ENCODE measurements at regions not wholly inside any gene's neighbourhood (a gene's known extent, or its start where the extent isn't known, plus 50 kb on each side); places are given as distances from the start of the nearest gene placed in this dataset.

DNA sequence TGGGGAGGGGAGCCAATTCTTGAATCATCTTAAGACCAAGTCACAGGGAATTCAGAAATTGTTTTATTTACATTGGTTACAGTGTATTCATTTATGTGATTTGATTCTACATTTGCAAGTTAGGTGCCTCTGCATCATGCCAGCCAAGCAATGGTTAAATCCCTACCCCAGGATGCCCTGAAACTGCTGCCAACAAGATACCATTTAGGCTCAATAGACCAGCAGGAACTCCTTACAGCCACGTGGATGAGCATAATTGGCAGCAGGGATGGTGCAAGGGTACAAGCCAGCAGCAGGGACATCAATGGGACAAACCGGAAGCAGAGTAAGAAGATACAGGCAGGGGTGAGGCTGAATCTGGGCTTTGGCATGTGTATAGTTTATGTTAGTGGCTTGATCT is 72.4 kb upstream of the NBEA start:
- Histone ChIP-seq H3K27ac (ENCODE audit: low read length) (no peak overlapping the region), H3K4me1 (ENCODE audit: insufficient read depth, low read length) (peaks cover 26% of the 10 kb centered on the region), H3K36me3 (ENCODE audit: insufficient read depth, low read depth, low read length) (no peaks in the 10 kb centered on the region), H3K27me3 (ENCODE audit: insufficient read depth, low read length) (no peaks in the 10 kb centered on the region), H3K9ac (ENCODE audit: low read depth, low read length) (no peak overlapping the region), H3K9me3 (ENCODE audit: insufficient read depth, low read depth, low read length) (no peaks in the 10 kb centered on the region), H3K4me3 (ENCODE audit: low read length) (no peak overlapping the region)

DNA sequence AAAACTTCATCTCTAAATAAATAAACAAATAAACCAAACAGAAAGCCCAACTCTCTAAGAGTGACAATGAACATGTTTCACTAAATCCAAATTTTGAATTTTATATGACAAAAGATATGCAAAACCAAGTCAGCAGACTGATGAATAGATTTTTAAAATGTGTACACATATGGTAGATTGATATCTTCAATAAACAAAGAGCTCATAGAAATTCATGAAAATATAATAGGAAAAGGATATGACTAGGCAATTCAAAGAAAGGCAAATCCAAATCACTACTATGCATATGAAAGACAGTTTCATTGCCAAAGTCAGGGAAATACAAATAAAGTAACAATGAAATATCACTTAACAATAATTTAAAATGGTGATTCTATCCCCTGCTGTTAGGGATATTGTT is 63.7 kb upstream of the NBEA start:
- H3K27ac ChIP-seq (ENCODE audit: low read length) = no peak overlapping the region
- peaks cover 6% of the 10 kb centered on the region; the same call in 1 of the 2 replicates for H3K4me1 ChIP-seq (ENCODE audit: insufficient read depth, low read length)
- H3K9ac ChIP-seq (ENCODE audit: low read depth, low read length) = no peak overlapping the region
- H3K36me3 ChIP-seq (ENCODE audit: insufficient read depth, low read depth, low read length) = no peaks in the 10 kb centered on the region
- H3K4me3 ChIP-seq (ENCODE audit: low read length) = no peak overlapping the region
- no peaks in the 10 kb centered on the region for H3K27me3 ChIP-seq (ENCODE audit: insufficient read depth, low read length)
- H3K9me3 ChIP-seq (ENCODE audit: insufficient read depth, low read depth, low read length) = no peaks in the 10 kb centered on the region

DNA sequence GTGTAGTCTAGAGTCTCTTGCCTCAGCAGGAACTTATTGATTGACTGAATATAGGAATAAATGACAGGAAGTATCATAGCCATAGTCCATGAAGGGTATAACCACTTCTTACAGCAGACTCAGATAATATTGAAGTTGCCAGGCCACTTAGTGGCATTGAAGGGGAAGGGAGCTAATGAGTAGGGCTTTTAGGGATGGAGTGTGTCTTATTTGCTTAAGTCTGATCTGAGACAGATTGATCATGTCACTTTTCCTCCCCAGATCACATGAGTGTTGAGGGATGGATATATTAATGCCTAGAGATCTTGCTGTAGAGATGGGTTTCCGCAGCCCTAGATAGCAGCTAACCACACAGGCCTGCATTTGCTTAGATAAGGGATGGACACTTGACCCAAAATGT is 62.2 kb upstream of the NBEA start:
- Histone ChIP-seq H3K27me3 (ENCODE audit: insufficient read depth, low read length) (no peaks in the 10 kb centered on the region), H3K9me3 (ENCODE audit: insufficient read depth, low read depth, low read length) (no peaks in the 10 kb centered on the region), H3K4me1 (ENCODE audit: insufficient read depth, low read length) (peaks cover 11% of the 10 kb centered on the region; the same call in 1 of the 2 replicates), H3K36me3 (ENCODE audit: insufficient read depth, low read depth, low read length) (no peaks in the 10 kb centered on the region), H3K4me3 (ENCODE audit: low read length) (no peak overlapping the region), H3K9ac (ENCODE audit: low read depth, low read length) (no peak overlapping the region), H3K27ac (ENCODE audit: low read length) (no peak overlapping the region)

DNA sequence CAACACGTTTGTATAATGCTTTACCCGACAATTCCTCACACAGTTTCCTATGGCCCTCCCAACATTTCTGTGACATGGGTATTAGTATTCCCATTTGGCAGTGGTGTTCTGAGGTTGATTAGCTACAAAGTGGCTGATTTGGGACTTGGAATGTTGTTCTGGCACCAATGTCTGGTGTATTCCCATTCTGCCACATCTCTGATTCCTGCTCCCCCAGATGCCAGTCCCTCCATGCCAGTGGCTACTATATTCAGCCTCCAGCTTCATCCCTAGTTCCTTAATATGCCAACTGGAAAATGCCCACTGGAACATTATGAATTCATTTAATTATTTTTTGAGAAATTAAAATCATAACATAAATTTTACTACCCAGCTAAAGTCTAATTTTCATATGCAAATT is 60.6 kb upstream of the NBEA start:
- peaks cover 11% of the 10 kb centered on the region; the same call in 1 of the 2 replicates for H3K4me1 ChIP-seq (ENCODE audit: insufficient read depth, low read length)

DNA sequence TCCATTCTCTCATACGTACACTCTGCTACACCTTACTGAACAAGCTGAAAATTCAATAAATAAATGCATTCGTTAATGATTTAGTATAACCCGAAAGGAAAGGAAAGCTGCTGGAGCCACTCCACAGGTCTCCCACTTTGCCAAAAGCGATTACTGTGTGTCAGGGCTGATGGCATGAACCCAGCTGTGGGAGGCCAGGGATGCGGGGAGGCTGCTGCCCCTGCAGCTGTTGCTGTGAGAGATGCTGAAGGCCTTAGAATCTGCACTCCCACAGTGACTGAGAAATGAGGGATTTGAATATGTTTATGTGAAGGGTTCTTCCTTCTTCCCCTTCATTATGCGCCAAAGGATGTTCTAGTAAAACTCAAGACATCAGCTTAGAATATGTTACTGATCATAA is 58.7 kb upstream of the NBEA start:
- Histone ChIP-seq H3K27me3 (ENCODE audit: insufficient read depth, low read length) (no peaks in the 10 kb centered on the region), H3K4me3 (ENCODE audit: low read length) (no peak overlapping the region), H3K9ac (ENCODE audit: low read depth, low read length) (no peak overlapping the region), H3K4me1 (ENCODE audit: insufficient read depth, low read length) (peaks cover 11% of the 10 kb centered on the region; the same call in 1 of the 2 replicates), H3K36me3 (ENCODE audit: insufficient read depth, low read depth, low read length) (no peaks in the 10 kb centered on the region), H3K27ac (ENCODE audit: low read length) (no peak overlapping the region), H3K9me3 (ENCODE audit: insufficient read depth, low read depth, low read length) (no peaks in the 10 kb centered on the region)

More for the DNA sequence above, 60.6 kb upstream of the NBEA start:
- Histone ChIP-seq H3K9me3 (ENCODE audit: insufficient read depth, low read depth, low read length) (no peaks in the 10 kb centered on the region), H3K36me3 (ENCODE audit: insufficient read depth, low read depth, low read length) (no peaks in the 10 kb centered on the region), H3K27me3 (ENCODE audit: insufficient read depth, low read length) (no peaks in the 10 kb centered on the region), H3K4me3 (ENCODE audit: low read length) (no peak overlapping the region), H3K27ac (ENCODE audit: low read length) (no peak overlapping the region), H3K9ac (ENCODE audit: low read depth, low read length) (no peak overlapping the region)

DNA sequence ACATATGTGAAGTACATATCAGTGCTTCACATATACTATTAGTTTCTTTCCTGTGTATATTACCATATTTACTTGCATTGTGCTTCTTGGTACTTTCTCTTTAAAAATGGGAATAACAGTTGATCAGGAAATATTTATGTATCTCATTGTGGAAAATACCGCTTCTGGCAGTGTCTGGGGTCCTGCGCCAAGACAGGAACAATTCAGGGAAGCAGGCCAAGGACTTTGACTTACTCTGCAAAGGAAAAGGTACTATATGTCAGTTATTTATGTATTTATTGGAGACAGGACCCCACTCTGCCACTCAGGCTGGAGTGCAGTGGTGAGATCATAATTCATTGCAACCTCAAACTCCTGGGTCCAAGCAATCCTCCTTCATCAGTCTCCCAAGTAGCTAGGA is 57.7 kb upstream of the NBEA start:
- Histone ChIP-seq H3K9ac (ENCODE audit: low read depth, low read length) (no peak overlapping the region), H3K27me3 (ENCODE audit: insufficient read depth, low read length) (no peaks in the 10 kb centered on the region), H3K27ac (ENCODE audit: low read length) (no peak overlapping the region), H3K4me3 (ENCODE audit: low read length) (no peak overlapping the region), H3K9me3 (ENCODE audit: insufficient read depth, low read depth, low read length) (no peaks in the 10 kb centered on the region), H3K36me3 (ENCODE audit: insufficient read depth, low read depth, low read length) (no peaks in the 10 kb centered on the region), H3K4me1 (ENCODE audit: insufficient read depth, low read length) (peaks cover 11% of the 10 kb centered on the region; the same call in 1 of the 2 replicates)

DNA sequence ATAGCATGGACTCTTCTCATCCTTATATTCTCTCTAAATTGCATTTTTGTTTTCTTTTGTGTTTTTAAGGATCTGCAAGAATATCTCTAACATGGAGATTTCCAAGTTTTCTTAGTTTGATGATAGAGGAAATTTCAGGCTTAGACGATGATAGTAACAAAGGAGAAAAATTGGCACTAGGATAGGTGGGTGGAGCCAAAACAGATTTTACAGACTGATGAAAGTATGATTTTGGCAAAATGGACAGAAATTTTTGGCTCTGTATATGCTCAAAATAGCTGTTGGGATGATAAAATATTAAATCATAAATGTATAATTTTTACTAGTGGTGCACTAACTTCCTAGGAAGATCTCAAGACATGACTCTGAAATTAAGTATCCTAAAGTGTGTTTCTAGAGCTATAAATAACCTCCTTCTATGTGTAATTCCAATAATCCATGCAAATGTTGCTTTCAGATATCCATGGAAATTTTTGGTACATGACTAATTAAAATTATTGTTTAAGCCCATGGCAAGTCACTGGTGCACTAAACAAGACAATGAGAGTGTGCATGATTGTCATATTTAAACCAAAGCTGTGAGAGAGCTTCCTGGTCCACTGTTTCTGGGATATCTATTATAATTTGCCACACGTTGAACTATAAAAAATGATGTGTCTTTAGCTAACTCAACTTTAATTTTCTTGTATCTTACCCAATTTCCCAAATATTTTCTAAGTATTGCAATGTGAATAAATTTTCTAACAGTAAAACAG is 55.8 kb upstream of the NBEA start:
- Histone ChIP-seq H3K9ac (ENCODE audit: low read depth, low read length) (no peak overlapping the region), H3K27me3 (ENCODE audit: insufficient read depth, low read length) (no peaks in the 10 kb centered on the region), H3K9me3 (ENCODE audit: insufficient read depth, low read depth, low read length) (no peaks in the 10 kb centered on the region)

DNA sequence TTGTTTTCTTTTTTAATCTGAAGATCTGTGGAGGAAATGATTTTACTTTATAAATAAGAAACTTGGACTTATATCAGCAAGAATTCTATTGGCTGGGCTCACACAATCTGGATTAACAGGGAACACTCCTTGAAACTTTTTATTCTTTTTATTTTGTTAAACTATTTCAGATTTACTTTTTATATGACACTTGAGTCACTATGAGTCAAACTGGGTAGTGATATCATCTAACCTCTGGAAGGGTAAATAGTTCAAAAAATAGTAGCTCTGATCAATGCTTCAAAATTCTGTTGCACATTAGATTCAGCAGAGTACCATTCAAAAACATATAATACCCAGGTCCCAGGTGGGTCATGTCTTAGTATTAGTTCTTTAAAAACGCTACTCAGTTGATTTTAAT is 55.1 kb upstream of the NBEA start:
- no peaks in the 10 kb centered on the region for H3K36me3 ChIP-seq (ENCODE audit: insufficient read depth, low read depth, low read length)
- H3K9ac ChIP-seq (ENCODE audit: low read depth, low read length) = no peak overlapping the region
- H3K9me3 ChIP-seq (ENCODE audit: insufficient read depth, low read depth, low read length) = no peaks in the 10 kb centered on the region
- H3K27me3 ChIP-seq (ENCODE audit: insufficient read depth, low read length) = no peaks in the 10 kb centered on the region
- peaks cover 11% of the 10 kb centered on the region; the same call in 1 of the 2 replicates for H3K4me1 ChIP-seq (ENCODE audit: insufficient read depth, low read length)
- no peak overlapping the region for H3K4me3 ChIP-seq (ENCODE audit: low read length)
- H3K27ac ChIP-seq (ENCODE audit: low read length) = no peak overlapping the region

More for the DNA sequence above, 55.8 kb upstream of the NBEA start:
- H3K4me3 ChIP-seq (ENCODE audit: low read length) = no peak overlapping the region
- no peak overlapping the region for H3K27ac ChIP-seq (ENCODE audit: low read length)
- peaks cover 11% of the 10 kb centered on the region; the same call in 1 of the 2 replicates for H3K4me1 ChIP-seq (ENCODE audit: insufficient read depth, low read length)
- H3K36me3 ChIP-seq (ENCODE audit: insufficient read depth, low read depth, low read length) = no peaks in the 10 kb centered on the region

All from iPS-20b (cell line).